ENCODE measurements at regions not wholly inside any gene's neighbourhood (a gene's known extent, or its start where the extent isn't known, plus 50 kb on each side); places are given as distances from the start of the nearest gene placed in this dataset.
"Not testable (repeated sequence)": the region's sequence is repeated elsewhere in the genome, so short reads cannot be mapped to it uniquely, and the experiment has no call there.

GRCh38 chr1:867550-867949 lies 56.2 kb upstream of the SAMD11 start:
- H3K4me3 ChIP-seq (ENCODE audit: low read depth, low read length) = not testable (repeated sequence)
- DNase-seq (ENCODE audit: low read depth) = peak; percentile 25

GRCh38 chr1:869499-870244 lies 54.1 kb upstream of the SAMD11 start:
- no peak overlapping the region for H3K4me3 ChIP-seq (ENCODE audit: low read depth, low read length)
- DNase-seq (ENCODE audit: low read depth) = no peak

All from skeletal muscle cell (primary cell).